Caco-2 (cell line): ENCODE measurements at regions not wholly inside any gene's neighbourhood (a gene's known extent, or its start where the extent isn't known, plus 50 kb on each side); places are given as distances from the start of the nearest gene placed in this dataset.

Source experiments
- BruUV-seq: library from RNA; stranded (reverse); fragments of 400-500 nt; replicated peaks from 2 replicates; lab custom pipeline; 2021; lab: Mats Ljungman, UMichigan
- CTCF ChIA-PET: fragments of 300-600 bp; sonication (Branson Sonifier 250); formaldehyde crosslinking; loops from one replicate; lab custom pipeline; 2022; ENCODE audit warnings: antibody characterized with exemption; lab: Charles Lee
- POLR2A ChIA-PET: fragments of 300-600 bp; sonication (Branson Sonifier 250); formaldehyde crosslinking; loops from one replicate; lab custom pipeline; 2022; ENCODE audit warnings: antibody characterized with exemption; lab: Charles Lee
- DNase-seq, 2 experiments: peaks; one replicate each; pipeline versions ENCODE4 v3.0.0 to v3.0.0-alpha.2; 2020 to 2022
- H3K27me3 ChIP-seq: replicated peaks from 2 replicates; pipeline ENCODE4 v1.6.0; 2011; ENCODE audit warnings: low read length; ENCODE audit not compliant: control insufficient read depth, insufficient read depth
- H3K36me3 ChIP-seq: 2 replicates; pipeline ENCODE4 v1.5.1; 2011; ENCODE audit warnings: low read length; ENCODE audit not compliant: control insufficient read depth, insufficient read depth
- H3K4me1 ChIP-seq: fragments of 250-450 bp; sonication (Bioruptor Pico); 2 replicates; pipeline ENCODE4 v1.5.1; 2020; ENCODE audit warnings: mild to moderate bottlenecking
- H3K4me3 ChIP-seq: 2 replicates; pipeline ENCODE4 v1.5.1; 2011; ENCODE audit warnings: low read depth, mild to moderate bottlenecking, control low read depth, low read length
- H3K9me3 ChIP-seq: fragments of 250-450 bp; sonication (Bioruptor Pico); 2 replicates; pipeline ENCODE4 v1.5.1; 2020; ENCODE audit warnings: mild to moderate bottlenecking, moderate library complexity
- H3K27ac Mint-ChIP-seq: one replicate; pipeline ENCODE4 v1.8.0; 2022; ENCODE audit warnings: mixed read lengths; ENCODE audit not compliant: unreplicated experiment
- H3K27me3 Mint-ChIP-seq: one replicate; pipeline ENCODE4 v1.8.0; 2022; ENCODE audit warnings: mixed read lengths; ENCODE audit not compliant: insufficient read depth, unreplicated experiment
- H3K36me3 Mint-ChIP-seq: one replicate; pipeline ENCODE4 v1.8.0; 2022; ENCODE audit warnings: mild to moderate bottlenecking, mixed read lengths; ENCODE audit not compliant: insufficient read depth, unreplicated experiment
- H3K4me1 Mint-ChIP-seq: one replicate; pipeline ENCODE4 v1.8.0; 2022; ENCODE audit warnings: low read depth, mixed read lengths; ENCODE audit not compliant: unreplicated experiment
- H3K4me3 Mint-ChIP-seq: one replicate; pipeline ENCODE4 v1.8.0; 2022; ENCODE audit warnings: mild to moderate bottlenecking, moderate library complexity, mixed read lengths; ENCODE audit not compliant: unreplicated experiment
- H3K9me3 Mint-ChIP-seq: one replicate; pipeline ENCODE4 v1.8.0; 2022; ENCODE audit warnings: mixed read lengths; ENCODE audit not compliant: unreplicated experiment
- intact Hi-C: fragments of 100-400 bp; cut with micrococcal nuclease; formaldehyde crosslinking; loops from one replicate; pipeline ENCODE4 v1.10.0; 2022; ENCODE audit not compliant: unreplicated experiment
- TF ChIP-seq, protein P1 (sequence below), 2 experiments: fragments of 200-600 bp in 1 of 2; IDR thresholded peaks; 1 replicate in 1 of 2; 2 replicates in 1 of 2; pipeline versions ENCODE4 v1.5.1 to v1.8.0; 2011 to 2022; ENCODE audit warnings: antibody characterized with exemption in 1 of 2, control low read depth in 1 of 2, inconsistent platforms in 1 of 2, low read depth in 1 of 2, low read length in 1 of 2, mild to moderate bottlenecking in 1 of 2, moderate library complexity in 1 of 2; ENCODE audit not compliant: insufficient read depth in 1 of 2, severe bottlenecking in 1 of 2, unreplicated experiment in 1 of 2

- Histone ChIP-seq H3K4me1 (peaks cover 47% of the 10 kb centered on the region), H3K36me3 (no peaks in the 10 kb centered on the region), H3K9me3 (no peaks in the 10 kb centered on the region), H3K27me3 (no peaks in the 10 kb centered on the region), H3K4me3 (no peak overlapping the region)
- intact Hi-C loops = loop anchor here (2.0 to 5.0 kb wide), 2 partner anchors 34 to 48 kb away; no protein-coding TSS in a partner anchor
- no peaks in the 10 kb centered on the region for H3K9me3 Mint-ChIP-seq
- H3K4me1 Mint-ChIP-seq = peaks cover 52% of the 10 kb centered on the region
- H3K4me3 Mint-ChIP-seq = no peak overlapping the region
- BruUV-seq = no TSS peak
- ChIA-PET CTCF (interaction anchor here (1.0 to 1.1 kb wide), 2 partner anchors 48 to 50 kb away, joined by 3 to 4 read pairs; no protein-coding TSS in a partner anchor), POLR2A (interaction anchor here (0.6 kb wide), 1 partner anchor 555 kb away, joined by 3 read pairs; no protein-coding TSS in a partner anchor)
- no peaks in the 10 kb centered on the region for H3K27me3 Mint-ChIP-seq
- TF ChIP-seq, protein P1, sequence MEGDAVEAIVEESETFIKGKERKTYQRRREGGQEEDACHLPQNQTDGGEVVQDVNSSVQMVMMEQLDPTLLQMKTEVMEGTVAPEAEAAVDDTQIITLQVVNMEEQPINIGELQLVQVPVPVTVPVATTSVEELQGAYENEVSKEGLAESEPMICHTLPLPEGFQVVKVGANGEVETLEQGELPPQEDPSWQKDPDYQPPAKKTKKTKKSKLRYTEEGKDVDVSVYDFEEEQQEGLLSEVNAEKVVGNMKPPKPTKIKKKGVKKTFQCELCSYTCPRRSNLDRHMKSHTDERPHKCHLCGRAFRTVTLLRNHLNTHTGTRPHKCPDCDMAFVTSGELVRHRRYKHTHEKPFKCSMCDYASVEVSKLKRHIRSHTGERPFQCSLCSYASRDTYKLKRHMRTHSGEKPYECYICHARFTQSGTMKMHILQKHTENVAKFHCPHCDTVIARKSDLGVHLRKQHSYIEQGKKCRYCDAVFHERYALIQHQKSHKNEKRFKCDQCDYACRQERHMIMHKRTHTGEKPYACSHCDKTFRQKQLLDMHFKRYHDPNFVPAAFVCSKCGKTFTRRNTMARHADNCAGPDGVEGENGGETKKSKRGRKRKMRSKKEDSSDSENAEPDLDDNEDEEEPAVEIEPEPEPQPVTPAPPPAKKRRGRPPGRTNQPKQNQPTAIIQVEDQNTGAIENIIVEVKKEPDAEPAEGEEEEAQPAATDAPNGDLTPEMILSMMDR (IDR thresholded peaks at IDR 0.05; ENCODE audit: insufficient read depth in 1 of 2, low read depth in 1 of 2, low read length in 1 of 2, severe bottlenecking in 1 of 2, unreplicated experiment in 1 of 2) = no peak
- DNase-seq = no peak
- no peaks in the 10 kb centered on the region for H3K36me3 Mint-ChIP-seq
- no peak overlapping the region for H3K27ac Mint-ChIP-seq
Measured at GRCh38 chr20:11266571-11266970, 592.8 kb upstream of the JAG1 start.

DNA sequence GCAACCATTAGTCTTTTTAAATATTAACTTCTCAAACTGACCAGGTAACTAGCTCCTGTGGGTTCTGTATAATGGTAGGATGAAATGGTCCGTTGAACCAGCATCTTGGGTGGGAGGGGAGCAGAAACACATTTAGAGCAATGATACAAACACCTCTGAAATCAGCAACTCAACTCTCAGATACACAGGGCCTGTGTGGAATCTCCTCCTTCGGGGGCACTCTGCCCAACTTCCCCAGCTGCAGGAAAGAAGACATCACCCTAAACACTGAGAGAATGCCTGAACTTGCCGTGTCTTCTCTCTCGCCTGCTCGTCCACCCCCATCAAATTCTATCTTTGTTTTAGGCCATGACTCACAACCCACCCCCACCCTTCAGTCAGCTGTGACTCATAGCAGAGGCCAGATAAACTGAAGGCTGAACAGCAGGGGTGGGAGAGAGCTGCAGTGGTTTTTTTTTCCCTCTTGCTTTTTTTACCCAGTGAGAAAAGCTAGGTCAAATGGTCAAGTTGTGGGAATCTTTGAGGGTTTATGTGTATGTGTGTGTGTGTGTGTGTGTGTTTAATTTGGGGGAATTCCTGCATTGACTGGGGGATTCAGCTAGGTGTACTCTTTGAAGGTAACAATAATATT, 593.4 kb upstream of the JAG1 start:
- Histone ChIP-seq H3K27me3 (no peaks in the 10 kb centered on the region), H3K4me3 (no peak overlapping the region), H3K4me1 (peaks cover 48% of the 10 kb centered on the region), H3K36me3 (no peaks in the 10 kb centered on the region), H3K9me3 (no peaks in the 10 kb centered on the region)
- no peaks in the 10 kb centered on the region for H3K36me3 Mint-ChIP-seq
- H3K27ac Mint-ChIP-seq = peak overlapping the region; percentile 79
- DNase-seq = peak; percentile 44 to 80
- TF ChIP-seq, protein P1 (IDR thresholded peaks at IDR 0.05; ENCODE audit: insufficient read depth in 1 of 2, low read depth in 1 of 2, low read length in 1 of 2, severe bottlenecking in 1 of 2, unreplicated experiment in 1 of 2) = no peak
- BruUV-seq = no TSS peak
- no peaks in the 10 kb centered on the region for H3K9me3 Mint-ChIP-seq
- no peaks in the 10 kb centered on the region for H3K27me3 Mint-ChIP-seq
- H3K4me3 Mint-ChIP-seq = peak overlapping the region; percentile 56
- peaks cover 52% of the 10 kb centered on the region for H3K4me1 Mint-ChIP-seq
- POLR2A ChIA-PET = interaction anchor here (0.6 to 1.1 kb wide), 4 partner anchors 345 to 833 kb away, joined by 3 to 6 read pairs (median 5); partner anchors contain the start of gene JAG1
- CTCF ChIA-PET = interaction anchor here (0.6 to 1.1 kb wide), 6 partner anchors 48 to 833 kb away, joined by 3 to 8 read pairs (median 4); partner anchors contain the start of gene MKKS
- intact Hi-C loops = loop anchor here (2.0 to 5.0 kb wide), 2 partner anchors 35 to 48 kb away; no protein-coding TSS in a partner anchor

DNA sequence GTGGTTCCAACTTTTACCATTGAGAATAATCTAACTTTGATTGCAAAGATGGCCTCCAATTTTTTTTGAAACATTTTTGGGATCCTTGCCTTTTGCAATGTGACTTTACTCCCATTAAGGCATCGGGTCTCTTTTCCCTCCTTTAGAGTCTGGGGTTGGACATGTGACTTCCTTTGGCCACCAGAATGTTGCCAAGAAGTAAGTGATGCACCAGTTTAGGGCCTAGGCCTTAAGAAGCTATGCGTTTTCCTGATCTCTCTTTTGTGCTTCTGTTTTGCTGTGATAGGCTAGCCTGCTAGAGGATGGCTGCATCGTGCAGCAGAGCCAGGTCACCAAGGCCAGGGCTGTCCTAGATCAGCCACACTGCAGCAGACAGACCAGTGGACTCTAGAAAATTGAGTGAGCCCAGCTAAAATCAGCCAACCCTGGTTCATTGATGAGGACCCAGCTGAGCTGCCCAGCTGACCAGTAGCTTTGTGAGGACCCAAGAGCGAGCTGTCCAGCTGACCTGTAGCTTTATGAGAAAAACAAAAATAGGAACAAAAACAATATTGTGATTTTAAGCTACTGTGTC, 594.0 kb upstream of the JAG1 start:
- Mint-ChIP-seq H3K36me3 (no peaks in the 10 kb centered on the region), H3K4me3 (peak overlapping the region; percentile 56), H3K4me1 (peaks cover 52% of the 10 kb centered on the region), H3K27me3 (no peaks in the 10 kb centered on the region), H3K9me3 (no peaks in the 10 kb centered on the region), H3K27ac (peak overlapping the region; percentile 79)
- peaks cover 48% of the 10 kb centered on the region for H3K4me1 ChIP-seq
- H3K27me3 ChIP-seq = no peaks in the 10 kb centered on the region
- no peak overlapping the region for H3K4me3 ChIP-seq
- H3K9me3 ChIP-seq = no peaks in the 10 kb centered on the region
- no TSS peak for BruUV-seq
- POLR2A ChIA-PET = interaction anchor here (0.6 to 1.1 kb wide), 4 partner anchors 346 to 834 kb away, joined by 3 to 6 read pairs (median 5); partner anchors contain the start of gene JAG1
- no peak for DNase-seq
- CTCF ChIA-PET = interaction anchor here (0.6 to 1.1 kb wide), 4 partner anchors 50 to 834 kb away, joined by 3 to 8 read pairs (median 4); partner anchors contain the start of gene MKKS
- TF ChIP-seq, protein P1 (IDR thresholded peaks at IDR 0.05; ENCODE audit: insufficient read depth in 1 of 2, low read depth in 1 of 2, low read length in 1 of 2, severe bottlenecking in 1 of 2, unreplicated experiment in 1 of 2) = no peak
- intact Hi-C loops = loop anchor here (2.0 to 5.0 kb wide), 2 partner anchors 36 to 49 kb away; no protein-coding TSS in a partner anchor
- no peaks in the 10 kb centered on the region for H3K36me3 ChIP-seq
